Activated T-helper 17 cell treated with anti-CD3 and anti-CD28 coated beads, Interleukin-2, amount 50 U/mL, for 72 hours (primary cell): ENCODE measurements at regions not wholly inside any gene's neighbourhood (a gene's known extent, or its start where the extent isn't known, plus 50 kb on each side); places are given as distances from the start of the nearest gene placed in this dataset.
A peak's percentile ranks its signal among the peaks of the same experiment; 100 is the strongest.
"Not testable (repeated sequence)": the region's sequence is repeated elsewhere in the genome, so short reads cannot be mapped to it uniquely, and the experiment has no call there.

Source experiments
- ATAC-seq: fragments of 150-1000 bp; cut with Tn5 transposase; replicated peaks from 2 replicates; pipeline ENCODE4 v1.10.0; 2021; ENCODE audit warnings: mild to moderate bottlenecking, moderate library complexity
- H3K27ac Mint-ChIP-seq: one replicate; pipeline ENCODE4 v1.8.0; 2022; ENCODE audit warnings: mixed read lengths
- H3K27me3 Mint-ChIP-seq: one replicate; pipeline ENCODE4 v1.8.0; 2022; ENCODE audit warnings: mixed read lengths
- H3K36me3 Mint-ChIP-seq: one replicate; pipeline ENCODE4 v1.8.0; 2022; ENCODE audit warnings: low read depth, mild to moderate bottlenecking, mixed read lengths
- H3K4me1 Mint-ChIP-seq: one replicate; pipeline ENCODE4 v1.8.0; 2022; ENCODE audit warnings: mixed read lengths
- H3K4me3 Mint-ChIP-seq: one replicate; pipeline ENCODE4 v1.8.0; 2022; ENCODE audit warnings: mild to moderate bottlenecking, mixed read lengths
- H3K9me3 Mint-ChIP-seq: one replicate; pipeline ENCODE4 v1.8.0; 2022; ENCODE audit warnings: mixed read lengths

- H3K9me3 Mint-ChIP-seq = peaks cover 11% of the 10 kb centered on the region
- H3K27ac Mint-ChIP-seq = no peak overlapping the region
Observed at GRCh38 chr20:11180186-11180585, 506.4 kb upstream of the JAG1 start.

GRCh38 chr20:11181129-11181528 lies 507.3 kb upstream of the JAG1 start:
- H3K4me1 Mint-ChIP-seq, H3K4me3 Mint-ChIP-seq, H3K36me3 Mint-ChIP-seq, H3K27me3 Mint-ChIP-seq, ATAC-seq, H3K27ac Mint-ChIP-seq, H3K9me3 Mint-ChIP-seq: not testable (repeated sequence)

More at GRCh38 chr20:11180186-11180585, 506.4 kb upstream of the JAG1 start:
- Mint-ChIP-seq H3K4me1 (no peaks in the 10 kb centered on the region), H3K27me3 (peaks cover 3% of the 10 kb centered on the region), H3K4me3 (no peak overlapping the region), H3K36me3 (no peaks in the 10 kb centered on the region)
- no peak for ATAC-seq

GRCh38 chr20:11181966-11182365 lies 508.2 kb upstream of the JAG1 start:
- Mint-ChIP-seq H3K36me3 (no peaks in the 10 kb centered on the region), H3K4me3 (no peak overlapping the region), H3K9me3 (peaks cover 7% of the 10 kb centered on the region), H3K27me3 (peaks cover 3% of the 10 kb centered on the region), H3K27ac (no peak overlapping the region), H3K4me1 (no peaks in the 10 kb centered on the region)
- no peak for ATAC-seq

- H3K4me1 Mint-ChIP-seq = no peaks in the 10 kb centered on the region
- no peaks in the 10 kb centered on the region for H3K36me3 Mint-ChIP-seq
- peaks cover 7% of the 10 kb centered on the region for H3K9me3 Mint-ChIP-seq
- H3K27me3 Mint-ChIP-seq = peaks cover 3% of the 10 kb centered on the region
- H3K4me3 Mint-ChIP-seq = no peak overlapping the region
- no peak for ATAC-seq
- H3K27ac Mint-ChIP-seq = no peak overlapping the region
Observed at GRCh38 chr20:11182720-11183119, 508.9 kb upstream of the JAG1 start.

GRCh38 chr20:11186301-11187008 lies 512.7 kb upstream of the JAG1 start:
- ATAC-seq = no peak
- Mint-ChIP-seq H3K9me3 (peaks cover 12% of the 10 kb centered on the region), H3K4me1 (no peaks in the 10 kb centered on the region), H3K27ac (no peak overlapping the region), H3K4me3 (no peak overlapping the region), H3K36me3 (no peaks in the 10 kb centered on the region), H3K27me3 (peaks cover 5% of the 10 kb centered on the region)

GRCh38 chr20:11188843-11189603 lies 515.2 kb upstream of the JAG1 start:
- Mint-ChIP-seq H3K36me3 (no peaks in the 10 kb centered on the region), H3K27ac (no peak overlapping the region), H3K4me1 (no peaks in the 10 kb centered on the region), H3K27me3 (peaks cover 5% of the 10 kb centered on the region), H3K9me3 (peaks cover 12% of the 10 kb centered on the region), H3K4me3 (no peak overlapping the region)
- ATAC-seq = no peak

GRCh38 chr20:11190741-11191140 lies 516.9 kb upstream of the JAG1 start:
- Mint-ChIP-seq H3K36me3 (no peaks in the 10 kb centered on the region), H3K4me3 (no peak overlapping the region), H3K9me3 (peaks cover 5% of the 10 kb centered on the region), H3K4me1 (no peaks in the 10 kb centered on the region), H3K27ac (no peak overlapping the region), H3K27me3 (peaks cover 5% of the 10 kb centered on the region)
- ATAC-seq = no peak

GRCh38 chr20:11192106-11192505 lies 518.3 kb upstream of the JAG1 start:
- Mint-ChIP-seq H3K4me3 (no peak overlapping the region), H3K27ac (no peak overlapping the region)

GRCh38 chr20:11193241-11193640 lies 519.4 kb upstream of the JAG1 start:
- peaks cover 5% of the 10 kb centered on the region for H3K9me3 Mint-ChIP-seq
- ATAC-seq = peak; percentile 51
- no peak overlapping the region for H3K4me3 Mint-ChIP-seq
- peaks cover 5% of the 10 kb centered on the region for H3K27me3 Mint-ChIP-seq
- no peaks in the 10 kb centered on the region for H3K4me1 Mint-ChIP-seq
- H3K27ac Mint-ChIP-seq = no peak overlapping the region
- no peaks in the 10 kb centered on the region for H3K36me3 Mint-ChIP-seq

More at GRCh38 chr20:11192106-11192505, 518.3 kb upstream of the JAG1 start:
- Mint-ChIP-seq H3K27me3 (peaks cover 5% of the 10 kb centered on the region), H3K36me3 (no peaks in the 10 kb centered on the region), H3K9me3 (peaks cover 5% of the 10 kb centered on the region), H3K4me1 (no peaks in the 10 kb centered on the region)
- ATAC-seq = no peak

- Mint-ChIP-seq H3K27ac (no peak overlapping the region), H3K4me1 (no peaks in the 10 kb centered on the region)
Observed at GRCh38 chr20:11195169-11195568, 521.4 kb upstream of the JAG1 start.

GRCh38 chr20:11195899-11196558 lies 522.2 kb upstream of the JAG1 start:
- Mint-ChIP-seq H3K4me1 (no peaks in the 10 kb centered on the region), H3K9me3 (no peaks in the 10 kb centered on the region), H3K27ac (no peak overlapping the region), H3K27me3 (peaks cover 3% of the 10 kb centered on the region), H3K4me3 (no peak overlapping the region), H3K36me3 (no peaks in the 10 kb centered on the region)
- peak; percentile 57 for ATAC-seq

More at GRCh38 chr20:11195169-11195568, 521.4 kb upstream of the JAG1 start:
- H3K36me3 Mint-ChIP-seq = no peaks in the 10 kb centered on the region
- H3K9me3 Mint-ChIP-seq = peaks cover 5% of the 10 kb centered on the region
- peaks cover 9% of the 10 kb centered on the region for H3K27me3 Mint-ChIP-seq
- ATAC-seq = no peak
- H3K4me3 Mint-ChIP-seq = no peak overlapping the region

GRCh38 chr20:11197851-11198250 lies 524.1 kb upstream of the JAG1 start:
- H3K9me3 Mint-ChIP-seq = no peaks in the 10 kb centered on the region
- H3K27ac Mint-ChIP-seq = no peak overlapping the region
- H3K27me3 Mint-ChIP-seq = peaks cover 3% of the 10 kb centered on the region
- H3K4me3 Mint-ChIP-seq = no peak overlapping the region
- no peaks in the 10 kb centered on the region for H3K4me1 Mint-ChIP-seq
- ATAC-seq = no peak
- H3K36me3 Mint-ChIP-seq = no peaks in the 10 kb centered on the region

- no peaks in the 10 kb centered on the region for H3K4me1 Mint-ChIP-seq
- H3K4me3 Mint-ChIP-seq = no peak overlapping the region
- no peaks in the 10 kb centered on the region for H3K9me3 Mint-ChIP-seq
- no peak for ATAC-seq
- peaks cover 3% of the 10 kb centered on the region for H3K27me3 Mint-ChIP-seq
- no peaks in the 10 kb centered on the region for H3K36me3 Mint-ChIP-seq
- no peak overlapping the region for H3K27ac Mint-ChIP-seq
Observed at GRCh38 chr20:11200423-11200822, 526.6 kb upstream of the JAG1 start.

GRCh38 chr20:11204926-11205768 lies 531.3 kb upstream of the JAG1 start:
- H3K4me3 Mint-ChIP-seq = no peak overlapping the region
- H3K27ac Mint-ChIP-seq = no peak overlapping the region
- peak; percentile 64 for ATAC-seq
- H3K4me1 Mint-ChIP-seq = no peaks in the 10 kb centered on the region
- H3K36me3 Mint-ChIP-seq = no peaks in the 10 kb centered on the region
- H3K27me3 Mint-ChIP-seq = no peaks in the 10 kb centered on the region
- no peaks in the 10 kb centered on the region for H3K9me3 Mint-ChIP-seq
